SK-N-SH treated with all-trans-retinoic acid at 6 μM for 48 hours (cell line): ENCODE measurements at regions not wholly inside any gene's neighbourhood (a gene's known extent, or its start where the extent isn't known, plus 50 kb on each side); places are given as distances from the start of the nearest gene placed in this dataset.

ENCODE experiments used
- ATAC-seq: fragments of 200-7000 bp; cut with Tn5 transposase; 3 replicates; pipeline ENCODE4 v1.9.1; 2020; ENCODE audit warnings: mild to moderate bottlenecking, moderate library complexity
- ARNTL ChIP-seq: fragments of 450-650 bp; formaldehyde crosslinking; IDR thresholded peaks from 2 replicates; pipeline ENCODE4 v1.5.0; 2020; ENCODE audit warnings: low read depth, mild to moderate bottlenecking, moderate library complexity, borderline replicate concordance
- BACH2 ChIP-seq: fragments of 250-450 bp; sonication (Bioruptor Pico); IDR thresholded peaks from 2 replicates; pipeline ENCODE4 v1.9.0; 2021; ENCODE audit warnings: mild to moderate bottlenecking, borderline replicate concordance
- CSDC2 ChIP-seq: fragments of 250-450 bp; sonication (Bioruptor Pico); IDR thresholded peaks from 2 replicates; pipeline ENCODE4 v1.5.0; 2020; ENCODE audit warnings: mild to moderate bottlenecking, moderate library complexity
- CSRNP3 ChIP-seq: fragments of 250-450 bp; sonication (Bioruptor Pico); IDR thresholded peaks from 2 replicates; pipeline ENCODE4 v1.5.1; 2021; ENCODE audit warnings: mild to moderate bottlenecking, moderate library complexity
- ESRRG ChIP-seq: fragments of 250-450 bp; sonication (Bioruptor Pico); IDR thresholded peaks from 2 replicates; pipeline ENCODE4 v1.6.1; 2021; ENCODE audit warnings: mild to moderate bottlenecking
- GLIS3 ChIP-seq: fragments of 250-450 bp; sonication (Bioruptor Pico); IDR thresholded peaks from 2 replicates; pipeline ENCODE4 v1.5.0; 2020; ENCODE audit warnings: mild to moderate bottlenecking, moderate library complexity
- ISL1 ChIP-seq: fragments of 250-450 bp; sonication (Bioruptor Pico); IDR thresholded peaks from 2 replicates; pipeline ENCODE4 v2.1.2; 2022; ENCODE audit warnings: mild to moderate bottlenecking, moderate library complexity
- OSR1 ChIP-seq: fragments of 250-450 bp; sonication (Bioruptor Pico); IDR thresholded peaks from 2 replicates; pipeline ENCODE4 v1.8.0; 2022; ENCODE audit warnings: moderate library complexity, mild to moderate bottlenecking, inconsistent platforms
- PATZ1 ChIP-seq: fragments of 250-450 bp; sonication (Bioruptor Pico); IDR thresholded peaks from 2 replicates; pipeline ENCODE4 v1.8.0; 2020; ENCODE audit warnings: mild to moderate bottlenecking, moderate library complexity, borderline replicate concordance
- POU6F1 ChIP-seq: fragments of 250-450 bp; sonication (Bioruptor Pico); IDR thresholded peaks from 2 replicates; pipeline ENCODE4 v1.8.0; 2021; ENCODE audit warnings: low read depth, mild to moderate bottlenecking, moderate library complexity, borderline replicate concordance
- PPARA ChIP-seq: fragments of 250-450 bp; sonication (Bioruptor Pico); IDR thresholded peaks from 2 replicates; pipeline ENCODE4 v1.5.0; 2020; ENCODE audit warnings: mild to moderate bottlenecking, borderline replicate concordance
- RARB ChIP-seq: fragments of 250-450 bp; sonication (Bioruptor Pico); IDR thresholded peaks from 2 replicates; pipeline ENCODE4 v1.8.0; 2021; ENCODE audit warnings: mild to moderate bottlenecking, moderate library complexity
- SNAI2 ChIP-seq: fragments of 250-450 bp; sonication (Bioruptor Pico); IDR thresholded peaks from 2 replicates; pipeline ENCODE4 v1.5.0; 2020; ENCODE audit warnings: mild to moderate bottlenecking, moderate library complexity
- TCF4 ChIP-seq: fragments of 250-450 bp; sonication (Bioruptor Pico); IDR thresholded peaks from 2 replicates; pipeline ENCODE4 v1.8.0; 2021; ENCODE audit warnings: mild to moderate bottlenecking, moderate library complexity, borderline replicate concordance
- TOX ChIP-seq: fragments of 250-450 bp; sonication (Bioruptor Pico); IDR thresholded peaks from 2 replicates; pipeline ENCODE4 v1.8.0; 2021; ENCODE audit warnings: mild to moderate bottlenecking, moderate library complexity, borderline replicate concordance
- TSHZ2 ChIP-seq: fragments of 250-450 bp; sonication (Bioruptor Pico); IDR thresholded peaks from 2 replicates; pipeline ENCODE4 v1.5.0; 2020; ENCODE audit warnings: mild to moderate bottlenecking, moderate library complexity
- ZC3H10 ChIP-seq: fragments of 250-450 bp; sonication (Bioruptor Pico); IDR thresholded peaks from 2 replicates; pipeline ENCODE4 v1.5.1; 2021; ENCODE audit warnings: mild to moderate bottlenecking, moderate library complexity
- ZFP3 ChIP-seq: fragments of 250-450 bp; sonication (Bioruptor Pico); IDR thresholded peaks from 2 replicates; pipeline ENCODE4 v1.5.0; 2020; ENCODE audit warnings: mild to moderate bottlenecking, moderate library complexity
- ZFP30 ChIP-seq: fragments of 450-650 bp; formaldehyde crosslinking; IDR thresholded peaks from 2 replicates; pipeline ENCODE4 v1.5.0; 2022; ENCODE audit warnings: mild to moderate bottlenecking, moderate library complexity
- ZNF70 ChIP-seq: fragments of 450-650 bp; formaldehyde crosslinking; IDR thresholded peaks from 2 replicates; pipeline ENCODE4 v1.5.0; 2020; ENCODE audit warnings: mild to moderate bottlenecking, moderate library complexity
- ZNF8 ChIP-seq: fragments of 450-650 bp; formaldehyde crosslinking; IDR thresholded peaks from 2 replicates; pipeline ENCODE4 v1.5.0; 2020; ENCODE audit warnings: mild to moderate bottlenecking, moderate library complexity

- ATAC-seq = no peak
Measured at GRCh38 chr21:14699433-14700407, 153.6 kb upstream of the SAMSN1 start.

DNA sequence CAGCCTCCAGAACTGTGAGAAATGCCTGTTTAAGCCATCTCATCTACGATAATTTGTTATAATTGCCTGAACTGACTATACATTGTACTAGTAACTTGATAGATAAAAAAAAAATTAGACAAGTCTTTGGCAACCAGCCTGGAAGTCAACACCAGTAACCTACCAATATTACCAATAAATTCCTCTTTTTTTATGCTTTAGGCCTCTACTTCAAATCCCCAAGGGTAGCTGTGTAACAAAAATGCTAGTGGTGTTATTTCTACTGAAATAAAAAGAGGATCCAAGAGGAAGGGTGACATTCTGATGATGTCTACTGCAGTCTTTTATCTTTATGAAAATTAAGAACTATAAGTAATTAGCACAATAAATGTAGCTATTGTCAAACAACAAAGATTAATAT lies 151.7 kb upstream of the SAMSN1 start:
- no peak for ATAC-seq
- TF ChIP-seq PPARA = no peak
- TF ChIP-seq SNAI2 (CRISPR knock-in tag) = no peak
- no peak for TF ChIP-seq RARB
- TF ChIP-seq TOX = no peak
- TF ChIP-seq ESRRG (CRISPR knock-in tag) = no peak
- no peak for TF ChIP-seq TSHZ2 (CRISPR knock-in tag)
- no peak for TF ChIP-seq ZFP30 (CRISPR knock-in tag)
- no peak for TF ChIP-seq OSR1
- TF ChIP-seq TCF4 (CRISPR knock-in tag) = no peak
- no peak for TF ChIP-seq GLIS3 (CRISPR knock-in tag)
- no peak for TF ChIP-seq ZNF70
- no peak for TF ChIP-seq ARNTL (CRISPR knock-in tag)
- no peak for TF ChIP-seq ZC3H10 (CRISPR knock-in tag)

More at GRCh38 chr21:14699433-14700407, 153.6 kb upstream of the SAMSN1 start:
- TF ChIP-seq SNAI2 (CRISPR knock-in tag) (no peak), TSHZ2 (CRISPR knock-in tag) (no peak), ZNF8 (CRISPR knock-in tag) (no peak), ZFP3 (no peak), CSRNP3 (CRISPR knock-in tag) (no peak), ESRRG (CRISPR knock-in tag) (no peak), PATZ1 (no peak), GLIS3 (CRISPR knock-in tag) (no peak), ZNF70 (no peak), ISL1 (CRISPR knock-in tag) (no peak), ZFP30 (CRISPR knock-in tag) (no peak), CSDC2 (CRISPR knock-in tag) (no peak), POU6F1 (CRISPR knock-in tag) (no peak), PPARA (no peak), BACH2 (CRISPR knock-in tag) (no peak)
